ENCODE measurements at regions not wholly inside any gene's neighbourhood (a gene's known extent, or its start where the extent isn't known, plus 50 kb on each side); places are given as distances from the start of the nearest gene placed in this dataset.

DNA sequence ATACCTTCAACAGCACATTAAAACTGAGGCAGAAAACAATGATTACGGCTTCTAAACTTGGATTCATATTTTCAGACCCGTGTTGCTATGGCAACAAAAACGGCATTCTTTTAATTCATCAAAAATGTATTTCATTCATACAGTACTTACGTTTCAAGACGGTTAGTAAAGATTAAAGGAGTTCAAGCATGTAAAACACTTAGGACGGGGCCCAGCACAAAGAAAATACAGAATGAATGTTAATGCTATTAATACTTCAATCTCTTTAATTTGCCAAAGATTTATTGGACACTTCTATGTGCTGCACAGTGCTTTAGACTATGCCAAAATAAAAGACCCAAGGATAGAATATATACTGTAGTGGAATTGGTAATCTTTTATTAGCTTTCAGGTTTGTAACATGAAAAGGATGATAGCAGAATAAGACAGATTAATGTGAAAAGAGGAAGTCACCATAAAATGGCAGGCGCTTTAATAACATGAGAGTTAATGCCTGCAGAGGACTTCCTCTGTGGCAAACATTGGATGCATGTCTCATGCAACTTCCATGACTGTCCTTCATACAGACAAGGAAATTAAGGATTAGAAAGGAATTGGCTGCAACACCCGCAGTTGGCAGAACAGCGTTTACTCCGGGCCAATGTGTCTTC lies 201.6 kb upstream of the KLF6 start:
- no peak for DNase-seq (ENCODE audit: low read depth in 1 of 2, low spot score in 1 of 2)
- TF ChIP-seq JUND (IDR thresholded peaks at IDR 0.05; ENCODE audit: low read depth): no peak
- in situ Hi-C loops (cut with HindIII; ENCODE audit: low pct_unique_long_range_greater_than_20kb, low sequenced_read_pairs): no loop called here

DNA sequence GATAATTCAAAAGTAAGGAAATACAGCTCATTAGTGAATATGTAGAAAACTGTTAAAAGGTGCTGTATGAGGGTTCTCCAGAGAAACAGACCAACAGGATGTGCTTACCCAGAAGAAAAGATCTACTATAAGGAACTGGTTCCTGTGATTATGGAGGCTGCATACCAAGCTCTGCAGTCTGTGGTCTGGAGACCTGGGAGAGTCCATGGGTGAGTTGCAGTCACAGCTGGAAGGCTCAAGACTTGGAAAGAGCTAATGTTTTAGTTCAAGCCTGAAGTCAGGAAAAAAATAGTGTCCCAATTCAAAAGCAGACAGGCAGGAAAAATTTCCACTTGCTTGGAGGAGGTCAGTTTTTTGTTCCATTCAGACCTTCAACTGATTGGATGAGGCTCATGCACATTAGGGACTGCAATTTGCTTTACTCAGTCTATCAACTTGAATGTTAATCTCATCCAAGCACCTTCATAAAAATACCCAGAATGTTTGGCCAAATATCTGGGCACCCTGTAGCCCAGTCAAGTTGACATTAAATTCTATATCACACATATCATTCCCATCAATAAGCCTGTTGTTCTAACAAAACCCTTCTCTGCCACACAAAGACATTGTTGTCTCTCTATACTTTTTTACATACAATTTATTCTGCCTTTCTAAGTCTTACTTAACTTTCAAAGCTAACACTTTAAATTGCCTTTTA lies 197.9 kb upstream of the KLF6 start:
- in situ Hi-C loops (cut with HindIII; ENCODE audit: low pct_unique_long_range_greater_than_20kb, low sequenced_read_pairs): no loop called here
- TF ChIP-seq JUND (IDR thresholded peaks at IDR 0.05; ENCODE audit: low read depth): no peak
- no peak for DNase-seq (ENCODE audit: low read depth in 1 of 2, low spot score in 1 of 2)

DNA sequence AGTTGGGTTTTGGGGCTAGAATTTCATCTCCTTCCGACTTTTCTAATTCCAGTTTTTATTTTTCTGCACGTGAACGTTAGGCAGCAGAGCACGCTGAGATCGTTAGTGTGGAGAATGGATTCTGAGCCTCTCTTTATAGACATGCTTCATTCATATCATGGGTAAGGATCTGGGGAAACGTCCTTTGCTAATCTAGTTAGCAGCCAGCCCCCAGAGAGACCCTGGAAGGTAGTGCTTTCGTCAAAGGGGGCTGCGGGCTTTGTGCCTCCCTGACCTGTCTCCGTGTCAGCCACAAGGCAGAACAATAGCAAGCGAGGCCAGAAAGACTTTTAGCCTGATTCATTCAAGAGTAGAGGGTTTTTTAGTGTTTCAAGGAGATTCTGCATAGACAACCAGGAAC lies 196.3 kb upstream of the KLF6 start:
- TF ChIP-seq JUND (IDR thresholded peaks at IDR 0.05; ENCODE audit: low read depth): no peak
- no peak for DNase-seq (ENCODE audit: low read depth in 1 of 2, low spot score in 1 of 2)
- in situ Hi-C loops (cut with HindIII; ENCODE audit: low pct_unique_long_range_greater_than_20kb, low sequenced_read_pairs): no loop called here

DNA sequence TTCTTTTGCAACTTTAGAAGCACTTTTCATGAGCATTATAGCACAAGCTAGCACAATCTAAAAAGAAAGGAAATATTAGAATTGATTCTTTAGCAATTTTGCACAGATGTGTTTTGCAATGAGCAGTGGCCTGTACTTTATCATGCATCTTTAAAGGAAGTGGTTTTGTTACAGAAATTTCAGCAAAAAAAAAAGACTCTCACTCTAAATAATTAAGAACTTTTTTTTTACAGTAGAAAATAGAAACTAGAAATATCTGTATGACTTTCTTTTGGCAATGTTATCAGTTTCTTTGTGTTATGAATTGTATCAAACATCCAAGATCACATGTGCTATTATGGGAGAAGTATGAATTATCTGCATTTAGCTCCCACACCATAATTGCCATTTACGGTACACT lies 195.7 kb upstream of the KLF6 start:
- in situ Hi-C loops (cut with HindIII; ENCODE audit: low pct_unique_long_range_greater_than_20kb, low sequenced_read_pairs): no loop called here
- no peak for TF ChIP-seq JUND (IDR thresholded peaks at IDR 0.05; ENCODE audit: low read depth)
- no peak for DNase-seq (ENCODE audit: low read depth in 1 of 2, low spot score in 1 of 2)

DNA sequence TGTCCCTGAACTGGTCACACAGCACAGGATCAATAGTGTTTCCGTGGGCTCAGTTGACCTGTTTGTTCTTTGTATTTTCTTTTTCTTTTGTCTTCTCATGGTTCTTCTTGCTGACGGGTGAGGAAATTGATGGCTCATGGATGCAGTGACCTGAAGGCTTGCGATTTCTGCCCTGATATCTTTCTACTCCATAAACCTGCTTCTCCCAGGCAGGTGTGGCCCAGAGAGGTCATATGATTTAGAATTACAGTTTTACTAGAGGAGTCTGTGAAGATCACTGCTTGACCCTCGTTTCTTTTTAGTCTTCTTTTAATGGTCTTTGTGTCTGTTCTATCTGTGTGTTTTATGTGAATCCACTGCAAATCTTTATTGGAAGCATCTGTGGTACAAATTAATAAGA lies 195.1 kb upstream of the KLF6 start:
- in situ Hi-C loops (cut with HindIII; ENCODE audit: low pct_unique_long_range_greater_than_20kb, low sequenced_read_pairs): no loop called here
- TF ChIP-seq JUND (IDR thresholded peaks at IDR 0.05; ENCODE audit: low read depth): no peak
- no peak for DNase-seq (ENCODE audit: low read depth in 1 of 2, low spot score in 1 of 2)

DNA sequence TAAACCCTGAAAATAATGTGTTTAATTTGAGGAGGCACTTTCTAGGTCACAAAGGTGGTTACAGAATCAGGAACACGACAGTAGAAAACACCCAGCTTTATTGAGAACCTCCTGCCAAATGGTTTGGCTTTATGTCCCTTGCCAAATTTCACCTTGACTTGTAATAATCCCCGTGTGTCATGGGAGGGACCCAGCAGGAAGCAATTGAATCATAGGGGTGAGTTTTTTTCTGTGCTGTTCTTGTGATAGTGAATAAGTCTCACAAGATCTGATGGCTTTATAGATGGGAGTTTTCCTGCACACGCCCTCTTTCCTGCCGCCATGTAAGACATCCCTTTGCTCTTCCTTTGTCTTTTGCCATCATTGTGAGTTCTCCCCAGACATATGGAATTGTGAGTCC lies 193.8 kb upstream of the KLF6 start:
- no peak for TF ChIP-seq JUND (IDR thresholded peaks at IDR 0.05; ENCODE audit: low read depth)
- in situ Hi-C loops (cut with HindIII; ENCODE audit: low pct_unique_long_range_greater_than_20kb, low sequenced_read_pairs): no loop called here
- no peak for DNase-seq (ENCODE audit: low read depth in 1 of 2, low spot score in 1 of 2)

DNA sequence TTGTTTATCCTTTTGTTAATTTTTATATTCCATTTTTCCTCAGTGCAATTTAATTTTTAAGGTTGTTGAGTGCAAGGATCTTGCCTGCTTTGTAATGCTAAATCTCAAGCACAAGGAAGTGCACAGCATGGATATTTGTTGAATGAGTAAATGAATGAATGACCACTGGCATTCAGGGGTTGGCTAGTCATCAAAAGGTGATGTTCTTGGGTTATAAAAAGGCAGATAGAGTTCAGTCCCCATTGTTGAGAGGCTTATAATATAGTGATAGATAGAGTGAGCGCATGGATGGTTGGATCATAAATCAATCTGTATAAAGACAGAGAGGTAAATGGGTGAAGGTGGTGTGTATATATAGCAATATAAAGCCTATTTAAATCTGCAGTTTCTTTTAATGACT lies 193.2 kb upstream of the KLF6 start:
- DNase-seq (ENCODE audit: low read depth in 1 of 2, low spot score in 1 of 2): no peak
- TF ChIP-seq JUND (IDR thresholded peaks at IDR 0.05; ENCODE audit: low read depth): no peak
- in situ Hi-C loops (cut with HindIII; ENCODE audit: low pct_unique_long_range_greater_than_20kb, low sequenced_read_pairs): no loop called here

DNA sequence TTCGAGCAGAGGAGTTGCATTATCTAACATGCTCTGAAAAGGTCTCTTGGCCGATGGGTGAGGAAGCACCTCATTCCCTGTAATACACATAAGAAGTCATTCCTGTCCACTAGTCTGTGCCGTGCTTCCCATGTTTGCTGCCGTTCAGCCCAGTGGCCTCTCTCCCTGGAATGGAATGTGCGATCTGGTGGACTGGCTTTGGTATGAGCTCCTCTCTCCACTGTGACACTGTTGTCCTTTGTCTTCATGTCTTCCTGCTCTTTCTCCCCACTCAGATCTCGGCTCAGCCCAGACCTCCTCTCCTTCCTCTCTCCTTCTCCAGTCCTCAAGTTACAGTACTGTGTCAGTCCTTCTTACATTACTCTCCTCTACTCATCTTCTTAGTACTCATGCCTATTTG lies 192.8 kb upstream of the KLF6 start:
- in situ Hi-C loops (cut with HindIII; ENCODE audit: low pct_unique_long_range_greater_than_20kb, low sequenced_read_pairs): no loop called here
- no peak for DNase-seq (ENCODE audit: low read depth in 1 of 2, low spot score in 1 of 2)
- no peak for TF ChIP-seq JUND (IDR thresholded peaks at IDR 0.05; ENCODE audit: low read depth)

DNA sequence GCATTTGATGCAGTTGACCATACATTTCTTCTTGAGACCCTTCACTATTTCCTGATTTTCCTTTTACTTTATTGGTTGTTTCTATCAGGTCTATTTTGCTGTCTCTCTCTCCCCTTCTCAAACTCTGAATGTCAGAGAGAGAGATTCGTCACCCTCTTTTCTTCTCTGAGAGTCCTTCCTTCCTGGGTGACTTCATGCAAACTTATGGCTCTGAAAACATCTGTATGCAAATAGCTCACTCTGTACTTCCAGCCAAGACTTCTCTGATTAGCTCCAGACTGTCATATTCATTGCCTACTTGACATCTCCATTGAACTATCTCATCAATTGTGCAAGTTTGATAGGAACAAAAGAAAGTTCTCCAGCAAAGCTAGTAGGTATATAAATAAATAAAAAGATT lies 191.7 kb upstream of the KLF6 start:
- in situ Hi-C loops (cut with HindIII; ENCODE audit: low pct_unique_long_range_greater_than_20kb, low sequenced_read_pairs): no loop called here
- TF ChIP-seq JUND (IDR thresholded peaks at IDR 0.05; ENCODE audit: low read depth): no peak
- no peak for DNase-seq (ENCODE audit: low read depth in 1 of 2, low spot score in 1 of 2)

DNA sequence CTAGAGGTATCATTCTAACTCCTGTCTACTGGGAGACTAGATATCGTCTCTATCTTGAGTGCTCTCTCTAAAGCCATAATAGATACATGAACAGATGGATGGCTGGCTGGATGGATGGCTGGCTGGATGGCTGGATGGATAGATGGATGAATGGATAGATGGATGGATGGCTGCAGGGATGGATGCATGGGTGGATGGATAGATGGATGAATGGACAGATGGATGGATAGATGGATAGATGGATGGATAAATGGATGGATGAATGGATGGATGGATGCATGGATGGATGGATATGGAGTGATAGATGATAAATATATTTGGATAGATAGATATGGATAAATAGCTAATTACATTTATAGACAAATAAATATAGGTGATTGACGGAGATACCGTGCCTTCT lies 191.2 kb upstream of the KLF6 start:
- in situ Hi-C loops (cut with HindIII; ENCODE audit: low pct_unique_long_range_greater_than_20kb, low sequenced_read_pairs): no loop called here
- TF ChIP-seq JUND (IDR thresholded peaks at IDR 0.05; ENCODE audit: low read depth): no peak
- DNase-seq (ENCODE audit: low read depth in 1 of 2, low spot score in 1 of 2): no peak

DNA sequence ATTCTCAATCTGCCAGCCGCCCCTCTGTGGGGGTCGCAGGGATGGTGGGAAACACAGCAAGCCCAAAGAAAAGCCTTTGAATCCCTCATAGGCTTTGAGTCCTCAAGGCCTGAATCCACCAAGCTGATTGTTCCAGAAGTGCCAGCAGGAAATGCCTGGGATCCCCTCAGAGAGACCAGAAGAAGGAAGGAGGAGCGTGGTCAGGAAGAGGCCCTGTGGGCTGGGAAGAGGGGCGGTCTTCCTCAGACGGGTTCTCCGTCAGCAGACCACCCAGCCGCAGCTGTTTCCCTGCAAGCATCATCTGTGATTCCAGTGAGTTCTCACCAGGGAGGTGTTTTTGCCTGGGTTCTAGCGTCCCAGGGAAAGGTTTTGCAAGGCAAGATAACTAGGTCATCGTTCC lies 190.0 kb upstream of the KLF6 start:
- no peak for TF ChIP-seq JUND (IDR thresholded peaks at IDR 0.05; ENCODE audit: low read depth)
- DNase-seq (ENCODE audit: low read depth in 1 of 2, low spot score in 1 of 2): no peak
- in situ Hi-C loops (cut with HindIII; ENCODE audit: low pct_unique_long_range_greater_than_20kb, low sequenced_read_pairs): no loop called here

DNA sequence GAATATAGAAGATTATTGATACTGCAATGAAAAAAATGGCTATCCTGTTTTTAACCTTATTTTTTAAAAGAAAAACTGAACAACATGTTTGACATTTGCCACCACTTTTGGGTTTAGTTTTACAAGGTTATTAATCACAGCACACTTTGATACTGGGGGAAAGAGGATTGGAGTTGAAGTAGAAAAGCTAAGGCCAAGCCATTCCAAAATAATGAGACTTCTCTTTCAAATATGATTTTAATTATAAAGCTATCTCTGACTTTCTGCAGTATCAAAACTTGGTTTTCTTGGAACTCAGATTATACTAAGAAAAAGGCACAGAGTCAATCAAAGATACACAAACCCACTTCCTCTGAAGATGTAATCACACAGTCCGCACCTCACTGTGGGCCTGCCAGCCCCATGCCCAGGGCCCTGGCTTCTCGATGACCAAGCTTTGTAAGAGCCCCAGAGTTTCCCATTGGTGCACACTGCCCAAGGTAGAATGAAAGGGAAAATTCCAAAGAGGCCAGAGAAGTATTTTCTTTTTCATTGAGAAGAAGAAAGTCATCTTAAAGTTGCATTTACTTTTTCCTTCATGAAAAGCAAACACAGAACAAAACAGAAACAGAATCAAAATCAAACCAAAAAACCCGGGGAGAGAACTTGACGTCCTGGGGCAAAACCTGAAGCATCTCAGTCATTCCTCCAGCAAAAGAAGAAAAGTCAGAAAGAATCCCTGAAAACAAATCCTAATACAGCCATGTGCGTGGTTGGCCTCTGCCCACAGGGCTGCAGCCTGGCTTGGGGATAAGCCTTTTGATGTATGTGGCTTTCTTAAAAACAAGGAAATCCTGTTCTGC lies 187.7 kb upstream of the KLF6 start:
- DNase-seq (ENCODE audit: low read depth in 1 of 2, low spot score in 1 of 2): no peak
- in situ Hi-C loops (cut with HindIII; ENCODE audit: low pct_unique_long_range_greater_than_20kb, low sequenced_read_pairs): no loop called here
- TF ChIP-seq JUND (IDR thresholded peaks at IDR 0.05; ENCODE audit: low read depth): no peak

DNA sequence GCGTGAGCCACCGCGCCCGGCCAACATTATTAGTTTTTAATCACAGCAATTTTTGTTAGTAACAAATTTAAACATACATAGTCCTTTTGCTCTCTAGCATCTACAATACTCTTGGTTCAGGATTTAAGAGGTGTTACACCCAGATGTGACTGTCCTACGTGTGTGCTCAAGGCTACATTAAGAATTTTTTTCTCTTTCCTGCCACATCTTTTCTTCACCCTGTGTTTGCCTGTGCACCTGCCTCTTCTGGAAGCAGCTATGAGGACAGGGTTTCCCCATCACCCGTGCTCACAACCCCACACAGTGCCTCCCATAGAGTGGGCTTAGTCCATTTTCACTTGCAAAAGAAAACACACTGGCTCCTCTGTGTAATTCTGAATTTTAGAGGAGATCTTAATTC lies 186.7 kb upstream of the KLF6 start:
- DNase-seq (ENCODE audit: low read depth in 1 of 2, low spot score in 1 of 2): no peak
- in situ Hi-C loops (cut with HindIII; ENCODE audit: low pct_unique_long_range_greater_than_20kb, low sequenced_read_pairs): no loop called here
- no peak for TF ChIP-seq JUND (IDR thresholded peaks at IDR 0.05; ENCODE audit: low read depth)

Measured in T47D (cell line).